CD14-positive monocyte (primary cell): ENCODE measurements at regions not wholly inside any gene's neighbourhood (a gene's known extent, or its start where the extent isn't known, plus 50 kb on each side); places are given as distances from the start of the nearest gene placed in this dataset.

Experiments
- DNase-seq, 3 donors: peaks; one replicate each; pipeline ENCODE4 v3.0.0-alpha.2; 2011 to 2022
- H2AFZ ChIP-seq: 2 replicates; pipeline ENCODE4 v1.6.0; 2012; ENCODE audit warnings: mild to moderate bottlenecking, low read depth, low read length, inconsistent platforms; ENCODE audit not compliant: insufficient read depth, poor library complexity, severe bottlenecking
- H3K27ac ChIP-seq, 2 donors: 1 replicate in 1 of 2; 2 replicates in 1 of 2; pipeline ENCODE4 v1.5.1; 2012 to 2013; ENCODE audit warnings: low read length in 2 of 2, control low read depth in 1 of 2, inconsistent platforms in 1 of 2, low read depth in 1 of 2, mild to moderate bottlenecking in 1 of 2
- H3K27me3 ChIP-seq, 2 donors: one replicate each; pipeline versions ENCODE4 v1.6.0 to v1.6.1; 2011 to 2013; ENCODE audit warnings: low read length in 2 of 2; ENCODE audit not compliant: control insufficient read depth in 2 of 2, insufficient read depth in 2 of 2
- H3K36me3 ChIP-seq, 2 donors: replicated peaks in 1 of 2; 1 replicate in 1 of 2; 2 replicates in 1 of 2; pipeline versions ENCODE4 v1.5.1 to v1.6.1; 2012 to 2013; ENCODE audit warnings: low read length in 2 of 2, control low read depth in 1 of 2, inconsistent platforms in 1 of 2, mild to moderate bottlenecking in 1 of 2; ENCODE audit not compliant: insufficient read depth in 2 of 2, control insufficient read depth in 1 of 2
- H3K4me1 ChIP-seq, 2 donors: 1 replicate in 1 of 2; 2 replicates in 1 of 2; pipeline versions ENCODE4 v1.5.1 to v1.6.1; 2012 to 2013; ENCODE audit warnings: low read length in 2 of 2, control low read depth in 1 of 2, inconsistent platforms in 1 of 2, mild to moderate bottlenecking in 1 of 2, moderate library complexity in 1 of 2; ENCODE audit not compliant: insufficient read depth in 2 of 2, control insufficient read depth in 1 of 2
- H3K4me2 ChIP-seq: replicated peaks from 2 replicates; pipeline ENCODE3; 2012; ENCODE audit warnings: low read length, moderate library complexity, mild to moderate bottlenecking; ENCODE audit not compliant: poor library complexity, severe bottlenecking; ENCODE audit errors: extremely low read depth
- H3K4me3 ChIP-seq, 3 experiments: fragments of 200-600 bp in 1 of 3; sonication (generic) in 1 of 3; replicated peaks in 1 of 3; 1 replicate in 2 of 3; 2 replicates in 1 of 3; pipeline ENCODE4 v1.5.1; 2011 to 2013; ENCODE audit warnings: low read length in 3 of 3, mild to moderate bottlenecking in 3 of 3, control low read depth in 2 of 3, low read depth in 2 of 3, inconsistent platforms in 1 of 3, moderate library complexity in 1 of 3
- H3K79me2 ChIP-seq: 2 replicates; pipeline ENCODE4 v1.6.0; 2012; ENCODE audit warnings: mild to moderate bottlenecking, control low read depth, inconsistent platforms, low read length, moderate library complexity; ENCODE audit not compliant: insufficient read depth
- H3K9ac ChIP-seq: 2 replicates; pipeline ENCODE4 v1.6.0; 2017; ENCODE audit warnings: low read length, mild to moderate bottlenecking; ENCODE audit not compliant: insufficient read depth, poor library complexity, severe bottlenecking
- H3K9me3 ChIP-seq, 2 donors: replicated peaks in 1 of 2; 1 replicate in 1 of 2; 2 replicates in 1 of 2; pipeline versions ENCODE4 v1.5.1 to v1.6.1; 2012 to 2013; ENCODE audit warnings: low read length in 2 of 2, control low read depth in 1 of 2; ENCODE audit not compliant: control insufficient read depth in 1 of 2, insufficient read depth in 1 of 2
- H4K20me1 ChIP-seq: 2 replicates; pipeline ENCODE4 v1.6.0; 2012; ENCODE audit warnings: mild to moderate bottlenecking, low read length, control low read depth, moderate library complexity; ENCODE audit not compliant: insufficient read depth
- H3K27ac Mint-ChIP-seq, 7 donors: one replicate each; pipeline ENCODE4 v1.8.0; 2020; ENCODE audit warnings: mild to moderate bottlenecking in 7 of 7, mixed read lengths in 7 of 7, moderate library complexity in 6 of 7, inconsistent platforms in 2 of 7
- H3K27me3 Mint-ChIP-seq, 3 donors: one replicate each; pipeline ENCODE4 v1.8.0; 2021 to 2022; ENCODE audit warnings: low read depth in 3 of 3, mild to moderate bottlenecking in 3 of 3, mixed read lengths in 3 of 3, moderate library complexity in 3 of 3, inconsistent platforms in 1 of 3
- H3K36me3 Mint-ChIP-seq, 2 donors: one replicate each; pipeline ENCODE4 v1.8.0; 2020; ENCODE audit warnings: mixed read lengths in 2 of 2, inconsistent platforms in 1 of 2, mild to moderate bottlenecking in 1 of 2
- H3K4me1 Mint-ChIP-seq: one replicate; pipeline ENCODE4 v1.8.0; 2020; ENCODE audit warnings: mild to moderate bottlenecking, mixed read lengths
- H3K4me3 Mint-ChIP-seq, 2 donors: one replicate each; pipeline ENCODE4 v1.8.0; 2020; ENCODE audit warnings: mild to moderate bottlenecking in 2 of 2, mixed read lengths in 2 of 2, moderate library complexity in 1 of 2
- H3K9me3 Mint-ChIP-seq, 7 donors: one replicate each; pipeline ENCODE4 v1.8.0; 2020 to 2022; ENCODE audit warnings: mixed read lengths in 7 of 7, mild to moderate bottlenecking in 6 of 7, moderate library complexity in 6 of 7, inconsistent platforms in 2 of 7
- WGBS: methylation state at CpG from one replicate; pipeline ENCODE4 v1.1.5; 2013; ENCODE audit warnings: missing lambda C conversion rate; ENCODE audit not compliant: insufficient coverage; 5-methylcytosine and 5-hydroxymethylcytosine counted together
- intact Hi-C, 2 donors: fragments of 100-400 bp; cut with micrococcal nuclease; formaldehyde crosslinking; loops; one replicate each; pipeline versions ENCODE4 v1.15.0 to v1.15.1; 2023
- TF ChIP-seq, protein P1 (sequence below): fragments of 200-600 bp; IDR thresholded peaks from one replicate; pipeline ENCODE4 v1.8.0; 2022; ENCODE audit warnings: antibody characterized with exemption, mild to moderate bottlenecking

DNA sequence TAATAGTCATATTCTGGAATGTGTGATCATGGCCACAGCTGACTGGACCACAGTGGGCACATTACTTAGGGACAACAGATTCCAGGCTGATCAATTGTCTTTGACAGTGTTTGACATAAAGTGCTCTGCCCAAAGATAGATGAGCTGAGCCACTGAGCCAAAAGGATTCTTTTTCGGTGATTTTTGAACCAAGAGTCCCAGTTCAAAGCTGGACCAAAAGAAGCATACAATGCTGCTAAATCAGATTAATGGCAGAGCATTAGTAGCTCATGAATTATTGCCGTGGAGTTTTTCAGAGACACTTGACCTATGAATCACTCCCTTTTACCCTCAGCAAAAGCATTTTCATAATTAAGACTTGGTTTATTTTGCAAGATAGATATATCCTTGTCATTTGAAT is 160.6 kb downstream of the IZUMO3 start:
- 83% methylated on average over 1 of the region's 2 CpGs for WGBS
- no peaks in the 10 kb centered on the region for H3K36me3 ChIP-seq
- H3K4me2 ChIP-seq, result no peak overlapping the region
- no peaks in the 10 kb centered on the region for H3K27me3 ChIP-seq
- no peak overlapping the region for H3K9ac ChIP-seq
- H3K4me3 ChIP-seq, result no peak overlapping the region
- peaks cover 0 to 9% (median 2%) of the 10 kb centered on the region in 7 donors for H3K9me3 Mint-ChIP-seq
- no peak overlapping the region for H3K27ac Mint-ChIP-seq
- no peaks in the 10 kb centered on the region for H3K4me1 ChIP-seq
- H3K4me1 Mint-ChIP-seq, result no peaks in the 10 kb centered on the region
- DNase-seq, result no peak
- H4K20me1 ChIP-seq, result no peaks in the 10 kb centered on the region
- no peak overlapping the region for H3K27ac ChIP-seq
- TF ChIP-seq, protein P1, sequence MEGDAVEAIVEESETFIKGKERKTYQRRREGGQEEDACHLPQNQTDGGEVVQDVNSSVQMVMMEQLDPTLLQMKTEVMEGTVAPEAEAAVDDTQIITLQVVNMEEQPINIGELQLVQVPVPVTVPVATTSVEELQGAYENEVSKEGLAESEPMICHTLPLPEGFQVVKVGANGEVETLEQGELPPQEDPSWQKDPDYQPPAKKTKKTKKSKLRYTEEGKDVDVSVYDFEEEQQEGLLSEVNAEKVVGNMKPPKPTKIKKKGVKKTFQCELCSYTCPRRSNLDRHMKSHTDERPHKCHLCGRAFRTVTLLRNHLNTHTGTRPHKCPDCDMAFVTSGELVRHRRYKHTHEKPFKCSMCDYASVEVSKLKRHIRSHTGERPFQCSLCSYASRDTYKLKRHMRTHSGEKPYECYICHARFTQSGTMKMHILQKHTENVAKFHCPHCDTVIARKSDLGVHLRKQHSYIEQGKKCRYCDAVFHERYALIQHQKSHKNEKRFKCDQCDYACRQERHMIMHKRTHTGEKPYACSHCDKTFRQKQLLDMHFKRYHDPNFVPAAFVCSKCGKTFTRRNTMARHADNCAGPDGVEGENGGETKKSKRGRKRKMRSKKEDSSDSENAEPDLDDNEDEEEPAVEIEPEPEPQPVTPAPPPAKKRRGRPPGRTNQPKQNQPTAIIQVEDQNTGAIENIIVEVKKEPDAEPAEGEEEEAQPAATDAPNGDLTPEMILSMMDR, result no peak
- H3K4me3 Mint-ChIP-seq, result no peak overlapping the region
- H3K9me3 ChIP-seq, result peaks cover 4 to 7% of the 10 kb centered on the region in 2 donors
- H2AFZ ChIP-seq, result no peak overlapping the region
- H3K27me3 Mint-ChIP-seq, result no peaks in the 10 kb centered on the region
- H3K79me2 ChIP-seq, result no peaks in the 10 kb centered on the region
- intact Hi-C loops, result no loop called here
- no peaks in the 10 kb centered on the region for H3K36me3 Mint-ChIP-seq

DNA sequence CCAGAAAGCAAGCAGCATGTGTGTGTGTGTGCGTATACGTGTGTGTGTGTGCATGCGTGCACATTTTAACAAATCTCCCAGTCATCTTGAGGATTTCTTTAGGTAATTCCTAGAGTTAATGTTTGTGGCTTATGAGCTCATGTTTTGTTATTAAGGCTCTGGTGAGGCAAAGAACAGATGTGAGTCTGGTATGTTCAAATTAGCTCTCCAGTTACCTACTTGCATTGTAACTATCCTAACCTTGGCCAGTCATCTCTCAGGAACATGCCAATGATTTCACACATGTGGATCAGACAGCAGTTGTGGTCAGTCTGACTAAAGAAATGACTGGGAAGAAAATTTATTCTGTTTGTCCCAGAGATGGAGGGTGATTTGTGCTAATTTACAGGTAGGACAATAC is 163.1 kb downstream of the IZUMO3 start:
- peaks cover 0 to 5% (median 2%) of the 10 kb centered on the region in 7 donors for H3K9me3 Mint-ChIP-seq
- H3K27ac Mint-ChIP-seq, result no peak overlapping the region
- intact Hi-C loops, result no loop called here

More for the DNA sequence above, 163.1 kb downstream of the IZUMO3 start:
- no peak overlapping the region for H3K4me2 ChIP-seq
- H3K9ac ChIP-seq, result no peak overlapping the region
- H4K20me1 ChIP-seq, result no peaks in the 10 kb centered on the region
- no peak overlapping the region for H3K4me3 Mint-ChIP-seq
- no peaks in the 10 kb centered on the region for H3K4me1 ChIP-seq
- no peaks in the 10 kb centered on the region for H3K36me3 Mint-ChIP-seq
- TF ChIP-seq, protein P1, result no peak
- H3K27me3 Mint-ChIP-seq, result no peaks in the 10 kb centered on the region
- H3K27me3 ChIP-seq, result no peaks in the 10 kb centered on the region
- no peak for DNase-seq
- no peaks in the 10 kb centered on the region for H3K36me3 ChIP-seq
- H3K4me1 Mint-ChIP-seq, result no peaks in the 10 kb centered on the region
- peaks cover 4% of the 10 kb centered on the region in 2 donors for H3K9me3 ChIP-seq
- H2AFZ ChIP-seq, result no peak overlapping the region
- no peaks in the 10 kb centered on the region for H3K79me2 ChIP-seq
- no peak overlapping the region for H3K27ac ChIP-seq
- H3K4me3 ChIP-seq, result no peak overlapping the region
- WGBS, result 100% methylated on average over 3 of the region's 3 CpGs
